ENCODE measurements at regions not wholly inside any gene's neighbourhood (a gene's known extent, or its start where the extent isn't known, plus 50 kb on each side); places are given as distances from the start of the nearest gene placed in this dataset.

- no peak overlapping the region for H3K14ac ChIP-seq (ENCODE audit: insufficient read length)
- WGBS, 2 experiments (ENCODE audit: extremely low coverage in 1 of 2, insufficient coverage in 1 of 2, insufficient read length in 1 of 2, insufficient replicate concordance in 2 of 2, low coverage in 1 of 2, low lambda C conversion rate in 2 of 2, missing lambda C conversion rate in 1 of 2) = 92% methylated on average over 3 of the region's 3 CpGs; no CpG with 5 or more reads in 1 of the 2 experiments
- H3K9ac ChIP-seq (replicated peaks in 1 of 4; ENCODE audit: extremely low read depth in 1 of 4, low read depth in 3 of 4, low read length in 3 of 4) = no peak overlapping the region
- H3K79me2 ChIP-seq (ENCODE audit: control insufficient read depth in 1 of 2, insufficient read depth in 2 of 2, low read length in 2 of 2) = no peaks in the 10 kb centered on the region
- no peaks in the 10 kb centered on the region for H3K9me3 ChIP-seq (ENCODE audit: insufficient read depth in 2 of 2, low read depth in 1 of 2, low read length in 1 of 2)
- no peak overlapping the region for H3K23ac ChIP-seq (ENCODE audit: insufficient read length)
- H2AFZ ChIP-seq (ENCODE audit: low read length) = no peak overlapping the region
- DNase-seq (ENCODE audit: low read depth in 1 of 2, low spot score in 2 of 2) = no peak
- no peak overlapping the region for H4K5ac ChIP-seq (ENCODE audit: insufficient read length, low read depth, low read length)
- H3K36me3 ChIP-seq (ENCODE audit: control insufficient read depth in 2 of 4, insufficient read depth in 4 of 4, low read length in 3 of 4) = no peaks in the 10 kb centered on the region
- H3K4me1 ChIP-seq (replicated peaks in 1 of 4; ENCODE audit: control insufficient read depth in 3 of 4, insufficient read depth in 4 of 4, low read length in 3 of 4) = no peaks in the 10 kb centered on the region
- CTCF ChIA-PET (ENCODE audit: partially characterized antibody) = interaction anchor here (1.6 to 3.2 kb wide), 2 partner anchors 9 to 20 kb away, joined by 6 to 26 read pairs; no protein-coding TSS in a partner anchor
- H2AK5ac ChIP-seq (ENCODE audit: low read depth, low read length) = no peak overlapping the region
- H2BK20ac ChIP-seq (ENCODE audit: low read length) = no peak overlapping the region
- H3K18ac ChIP-seq (ENCODE audit: extremely low read depth, low read length) = no peak overlapping the region
- H3K4me3 ChIP-seq (ENCODE audit: extremely low read depth in 1 of 4, insufficient read depth in 2 of 4, low read depth in 3 of 4, low read length in 4 of 4) = no peak overlapping the region
- no peaks in the 10 kb centered on the region for H3K23me2 ChIP-seq (ENCODE audit: low read depth, low read length)
- no peak overlapping the region for H3K4ac ChIP-seq (replicated peaks; ENCODE audit: insufficient read length, low read depth, low read length)
- H3K4me2 ChIP-seq (ENCODE audit: insufficient read depth in 1 of 2, low read depth in 2 of 2, low read length in 2 of 2) = no peak overlapping the region
- no peak overlapping the region for H3K56ac ChIP-seq (replicated peaks; ENCODE audit: insufficient read length, low read depth, low read length)
- no peak overlapping the region for H2BK120ac ChIP-seq (replicated peaks; ENCODE audit: low read depth, low read length)
- FAIRE-seq = no peak
- H3K27ac ChIP-seq (ENCODE audit: low read depth, low read length) = no peak overlapping the region
- peaks cover 0 to 2% of the 10 kb centered on the region in 2 experiments for H4K20me1 ChIP-seq (replicated peaks in 1 of 2; ENCODE audit: control insufficient read depth in 1 of 2, insufficient read depth in 2 of 2, low read length in 2 of 2)
- no peak overlapping the region for H2BK15ac ChIP-seq (ENCODE audit: low read length)
- TF ChIP-seq POLR2AphosphoS5 (IDR thresholded peaks at IDR 0.05; ENCODE audit: low read depth, low read length) = no peak
- TF ChIP-seq, protein P1, sequence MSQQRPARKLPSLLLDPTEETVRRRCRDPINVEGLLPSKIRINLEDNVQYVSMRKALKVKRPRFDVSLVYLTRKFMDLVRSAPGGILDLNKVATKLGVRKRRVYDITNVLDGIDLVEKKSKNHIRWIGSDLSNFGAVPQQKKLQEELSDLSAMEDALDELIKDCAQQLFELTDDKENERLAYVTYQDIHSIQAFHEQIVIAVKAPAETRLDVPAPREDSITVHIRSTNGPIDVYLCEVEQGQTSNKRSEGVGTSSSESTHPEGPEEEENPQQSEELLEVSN (IDR thresholded peaks at IDR 0.05) = no peak
- no peak for TF ChIP-seq NANOG (IDR thresholded peaks at IDR 0.05; ENCODE audit: insufficient read depth, low read depth, low read length, poor library complexity, severe bottlenecking)
- TF ChIP-seq POLR2A (IDR thresholded peaks at IDR 0.05; ENCODE audit: control extremely low read depth in 1 of 2, low read depth in 2 of 2, low read length in 2 of 2) = no peak
- TF ChIP-seq, protein P2, sequence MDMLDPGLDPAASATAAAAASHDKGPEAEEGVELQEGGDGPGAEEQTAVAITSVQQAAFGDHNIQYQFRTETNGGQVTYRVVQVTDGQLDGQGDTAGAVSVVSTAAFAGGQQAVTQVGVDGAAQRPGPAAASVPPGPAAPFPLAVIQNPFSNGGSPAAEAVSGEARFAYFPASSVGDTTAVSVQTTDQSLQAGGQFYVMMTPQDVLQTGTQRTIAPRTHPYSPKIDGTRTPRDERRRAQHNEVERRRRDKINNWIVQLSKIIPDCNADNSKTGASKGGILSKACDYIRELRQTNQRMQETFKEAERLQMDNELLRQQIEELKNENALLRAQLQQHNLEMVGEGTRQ (IDR thresholded peaks at IDR 0.05; ENCODE audit: low read length) = no peak
- TF ChIP-seq RAD21 (IDR thresholded peaks at IDR 0.05 in 1 of 2, conservative IDR thresholded peaks at IDR 0.05 in 1 of 2; ENCODE audit: low read depth in 2 of 2, low read length in 2 of 2) = no peak
- no peak for TF ChIP-seq EZH2 (IDR thresholded peaks at IDR 0.05; ENCODE audit: low read depth, low read length, severe bottlenecking)
- H4K8ac ChIP-seq (ENCODE audit: extremely low read depth, insufficient read depth, low read length) = no peak overlapping the region
- no peak overlapping the region for H2BK12ac ChIP-seq (ENCODE audit: low read depth, low read length)
- no peak overlapping the region for H2BK5ac ChIP-seq (ENCODE audit: low read depth, low read length)
- POLR2A ChIA-PET (ENCODE audit: partially characterized antibody) = interaction anchor here (0.6 kb wide), 1 partner anchor 67 kb away, joined by 5 read pairs; no protein-coding TSS in a partner anchor
- no peaks in the 10 kb centered on the region for H3K79me1 ChIP-seq (ENCODE audit: low read depth, low read length)
- no peak overlapping the region for H4K91ac ChIP-seq (replicated peaks; ENCODE audit: insufficient read length, low read length)
- H3K27me3 ChIP-seq (replicated peaks in 1 of 4; ENCODE audit: control insufficient read depth in 3 of 4, extremely low read depth in 1 of 4, insufficient read depth in 3 of 4, low read length in 3 of 4) = no peaks in the 10 kb centered on the region
These were observed 386.0 kb upstream of the RARB start for GRCh38 chr3:25041871-25042584.

All from H1 (cell line).